ENCODE measurements at regions not wholly inside any gene's neighbourhood (a gene's known extent, or its start where the extent isn't known, plus 50 kb on each side); places are given as distances from the start of the nearest gene placed in this dataset.

DNA sequence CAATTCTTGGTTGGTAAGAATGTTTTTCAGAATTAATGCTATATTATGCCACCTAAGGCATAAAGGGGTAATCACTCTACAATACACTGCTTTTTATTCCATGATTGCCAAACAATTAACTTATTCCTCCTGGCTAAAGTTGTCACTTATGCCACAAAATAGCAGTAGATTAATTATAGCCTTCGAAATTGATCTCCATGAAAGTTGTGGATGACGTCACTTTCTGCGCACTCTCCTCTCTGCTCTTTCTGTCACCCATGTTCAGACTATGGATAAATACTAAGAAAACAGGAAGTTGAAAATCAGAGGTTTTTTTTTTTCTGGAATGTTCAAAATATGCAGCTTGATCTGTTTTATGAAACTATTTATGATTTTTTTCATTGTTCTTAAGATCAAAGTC is 790.1 kb upstream of the CNTN5 start:
- TF ChIP-seq CTCF (IDR thresholded peaks at IDR 0.05; ENCODE audit: low read depth, low read length) (no peak), MAX (IDR thresholded peaks at IDR 0.05; ENCODE audit: low read depth, low read length) (no peak), POLR2A (IDR thresholded peaks at IDR 0.05; ENCODE audit: extremely low read depth, insufficient read length) (no peak)

Data from NB4 (cell line).